Thoracic aorta (tissue), 2 donors: ENCODE measurements at regions not wholly inside any gene's neighbourhood (a gene's known extent, or its start where the extent isn't known, plus 50 kb on each side); places are given as distances from the start of the nearest gene placed in this dataset.

Experiments used
- ATAC-seq: fragments of 150-250 bp; one replicate; pipeline ENCODE4 v1.8.0; 2017; ENCODE audit warnings: low read depth; ENCODE audit not compliant: insufficient number of reproducible peaks, low FRiP score
- DNase-seq: peaks from one replicate; pipeline ENCODE4 v3.0.0-alpha.2; 2020; ENCODE audit warnings: low spot score
- H3K27ac ChIP-seq, 2 donors: fragments of 200-600 bp; sonication (generic); 1 replicate in 1 of 2; 2 replicates in 1 of 2; pipeline ENCODE4 v1.5.1; 2016; ENCODE audit warnings: mild to moderate bottlenecking in 2 of 2, moderate library complexity in 2 of 2
- H3K27me3 ChIP-seq: fragments of 200-600 bp; sonication (generic); replicated peaks from 2 replicates; pipeline ENCODE4 v1.6.0; 2016; ENCODE audit warnings: mild to moderate bottlenecking; ENCODE audit not compliant: insufficient read depth
- H3K36me3 ChIP-seq: fragments of 200-600 bp; sonication (generic); one replicate; pipeline ENCODE4 v1.5.1; 2016
- H3K4me1 ChIP-seq, 2 donors: fragments of 200-600 bp; sonication (generic); 1 replicate in 1 of 2; 2 replicates in 1 of 2; pipeline versions ENCODE4 v1.5.1 to v1.6.0; 2016; ENCODE audit warnings: low read depth in 2 of 2, mild to moderate bottlenecking in 1 of 2; ENCODE audit not compliant: control insufficient read depth in 1 of 2
- H3K4me3 ChIP-seq: fragments of 200-600 bp; sonication (generic); 2 replicates; pipeline ENCODE4 v1.5.1; 2016; ENCODE audit warnings: mild to moderate bottlenecking
- H3K9me3 ChIP-seq: fragments of 200-600 bp; sonication (generic); 2 replicates; pipeline ENCODE4 v1.5.1; 2016
- CTCF ChIP-seq: fragments of 200-600 bp; sonication (generic); IDR thresholded peaks from one replicate; pipeline ENCODE4 v1.5.1; 2019; ENCODE audit warnings: antibody characterized with exemption

- DNase-seq (no peak), ATAC-seq (no peak)
- Histone ChIP-seq H3K27ac (peak overlapping the region; percentile 24 to 57), H3K27me3 (no peaks in the 10 kb centered on the region), H3K9me3 (no peaks in the 10 kb centered on the region), H3K4me1 (peaks cover 19 to 39% of the 10 kb centered on the region in 2 donors), H3K36me3 (no peaks in the 10 kb centered on the region), H3K4me3 (no peak overlapping the region)
- TF ChIP-seq CTCF = no peak
Measured at GRCh38 chr2:129297430-129297829, 682.0 kb upstream of the RAB6C start.

- H3K36me3 ChIP-seq = no peaks in the 10 kb centered on the region
- no peak overlapping the region for H3K4me3 ChIP-seq
- H3K9me3 ChIP-seq = no peaks in the 10 kb centered on the region
- H3K27me3 ChIP-seq = no peaks in the 10 kb centered on the region
- no peak for DNase-seq
- H3K4me1 ChIP-seq = peaks cover 20 to 45% of the 10 kb centered on the region in 2 donors
- no peak for ATAC-seq
- no peak for TF ChIP-seq CTCF
- no peak overlapping the region for H3K27ac ChIP-seq
Measured at GRCh38 chr2:129299338-129299737, 680.1 kb upstream of the RAB6C start.

DNA sequence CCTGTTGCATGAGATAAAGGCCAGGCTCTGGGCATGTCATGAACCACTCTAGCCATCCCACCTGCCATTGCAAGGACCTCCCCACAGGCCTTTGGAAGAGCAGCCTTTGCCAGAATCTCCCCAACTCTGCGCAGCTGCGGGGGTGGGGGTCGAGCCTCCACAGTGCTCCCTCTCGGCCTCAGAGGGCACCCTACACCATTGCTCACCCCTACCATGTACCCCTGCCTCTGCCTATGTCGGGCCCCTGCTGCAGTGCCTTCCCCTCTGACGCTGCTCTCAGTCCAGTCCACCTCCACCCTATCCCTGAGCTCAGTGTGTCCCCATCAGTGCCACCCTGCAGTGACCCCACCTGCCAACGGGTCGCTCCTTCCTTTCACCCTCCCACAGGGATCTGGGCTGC lies 679.7 kb upstream of the RAB6C start:
- no peak for TF ChIP-seq CTCF
- H3K4me1 ChIP-seq = peaks cover 20 to 45% of the 10 kb centered on the region in 2 donors
- DNase-seq (no peak), ATAC-seq (no peak)
- no peak overlapping the region for H3K27ac ChIP-seq
- no peak overlapping the region for H3K4me3 ChIP-seq
- no peaks in the 10 kb centered on the region for H3K36me3 ChIP-seq
- H3K9me3 ChIP-seq = no peaks in the 10 kb centered on the region
- H3K27me3 ChIP-seq = no peaks in the 10 kb centered on the region

DNA sequence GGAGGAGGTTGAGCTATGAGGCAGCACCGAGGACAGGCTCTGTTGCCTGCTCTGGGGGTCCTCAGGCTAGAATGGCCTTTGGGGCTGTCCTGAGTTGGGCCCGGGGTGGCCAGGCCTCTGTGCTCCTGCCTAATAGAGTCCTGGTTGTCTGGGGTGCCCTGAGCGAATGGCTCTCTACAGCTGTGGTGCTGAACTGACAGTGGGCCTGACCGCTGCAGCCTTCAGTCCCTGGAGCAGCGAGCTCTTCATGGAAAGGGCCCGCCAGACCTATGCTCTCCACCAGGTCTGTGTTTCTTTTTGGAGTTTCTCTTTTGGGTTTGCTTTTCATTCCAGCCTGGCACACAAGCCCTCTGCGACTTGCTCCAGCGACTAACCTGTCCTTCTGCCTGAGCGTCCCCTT lies 679.0 kb upstream of the RAB6C start:
- peaks cover 20 to 45% of the 10 kb centered on the region in 2 donors for H3K4me1 ChIP-seq
- no peak overlapping the region for H3K27ac ChIP-seq
- ATAC-seq = no peak

GRCh38 chr2:129301431-129301913 lies 678.0 kb upstream of the RAB6C start:
- H3K4me3 ChIP-seq = no peak overlapping the region
- ATAC-seq = peak; percentile 88
- TF ChIP-seq CTCF = peak; percentile 17
- DNase-seq = no peak
- peaks cover 20 to 41% of the 10 kb centered on the region in 2 donors for H3K4me1 ChIP-seq
- no peaks in the 10 kb centered on the region for H3K27me3 ChIP-seq
- H3K27ac ChIP-seq = peak overlapping the region; percentile 44 to 48
- H3K36me3 ChIP-seq = no peaks in the 10 kb centered on the region
- H3K9me3 ChIP-seq = no peaks in the 10 kb centered on the region

More for the DNA sequence above, 679.0 kb upstream of the RAB6C start:
- no peak for TF ChIP-seq CTCF
- H3K27me3 ChIP-seq = no peaks in the 10 kb centered on the region
- no peak for DNase-seq
- no peaks in the 10 kb centered on the region for H3K36me3 ChIP-seq
- H3K4me3 ChIP-seq = no peak overlapping the region
- no peaks in the 10 kb centered on the region for H3K9me3 ChIP-seq
